Coronary artery (tissue), 2 donors: ENCODE measurements at regions not wholly inside any gene's neighbourhood (a gene's known extent, or its start where the extent isn't known, plus 50 kb on each side); places are given as distances from the start of the nearest gene placed in this dataset.

Source experiments
- DNase-seq: peaks from one replicate; pipeline ENCODE4 v3.0.0-alpha.2; 2017; ENCODE audit warnings: low spot score
- H3K27ac ChIP-seq, 2 donors: fragments of 200-600 bp; sonication (generic); one replicate each; pipeline ENCODE4 v1.5.1; 2016 to 2019
- H3K4me3 ChIP-seq: fragments of 200-600 bp; sonication (generic); 2 replicates; pipeline ENCODE4 v1.5.1; 2016; ENCODE audit warnings: mild to moderate bottlenecking, moderate library complexity
- CTCF ChIP-seq: fragments of 200-600 bp; sonication (generic); IDR thresholded peaks from one replicate; pipeline ENCODE4 v1.5.1; 2019; ENCODE audit warnings: antibody characterized with exemption

DNA sequence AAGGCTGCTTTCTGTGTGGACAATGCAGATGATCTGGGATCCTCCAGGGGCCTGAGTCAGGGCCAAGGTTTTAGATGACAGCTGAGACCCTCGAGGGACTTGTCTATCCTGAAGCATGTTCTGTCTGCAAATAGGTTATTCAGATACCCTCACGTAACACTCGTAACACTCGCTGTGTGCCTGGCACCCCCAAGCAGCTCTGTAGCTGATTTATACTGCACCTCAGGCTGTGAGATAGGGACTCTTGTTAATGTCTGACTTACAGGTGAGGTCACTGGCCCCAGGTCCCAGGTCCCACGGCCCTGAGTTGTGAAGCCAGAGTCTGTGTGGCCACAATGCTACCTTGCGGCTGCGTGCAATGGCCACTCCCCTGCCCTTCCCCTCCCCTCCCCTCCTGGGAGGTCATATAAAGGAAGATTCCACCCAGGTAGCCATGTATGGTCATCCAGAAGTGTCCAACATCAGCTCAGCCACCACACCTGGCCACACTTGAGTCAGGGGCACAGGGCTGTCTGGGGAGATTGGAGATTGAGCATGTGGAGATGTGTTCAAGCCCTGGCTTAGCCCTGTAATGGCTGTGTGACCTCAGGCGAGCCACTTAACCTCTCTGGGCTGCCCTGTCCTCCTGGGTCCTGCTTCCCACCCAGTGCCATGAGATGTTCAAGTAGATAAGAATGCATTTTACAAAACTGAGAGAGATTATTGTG lies 687.7 kb downstream of the MATN1 start:
- H3K4me3 ChIP-seq = no peak overlapping the region
- no peak for DNase-seq
- no peak for TF ChIP-seq CTCF

DNA sequence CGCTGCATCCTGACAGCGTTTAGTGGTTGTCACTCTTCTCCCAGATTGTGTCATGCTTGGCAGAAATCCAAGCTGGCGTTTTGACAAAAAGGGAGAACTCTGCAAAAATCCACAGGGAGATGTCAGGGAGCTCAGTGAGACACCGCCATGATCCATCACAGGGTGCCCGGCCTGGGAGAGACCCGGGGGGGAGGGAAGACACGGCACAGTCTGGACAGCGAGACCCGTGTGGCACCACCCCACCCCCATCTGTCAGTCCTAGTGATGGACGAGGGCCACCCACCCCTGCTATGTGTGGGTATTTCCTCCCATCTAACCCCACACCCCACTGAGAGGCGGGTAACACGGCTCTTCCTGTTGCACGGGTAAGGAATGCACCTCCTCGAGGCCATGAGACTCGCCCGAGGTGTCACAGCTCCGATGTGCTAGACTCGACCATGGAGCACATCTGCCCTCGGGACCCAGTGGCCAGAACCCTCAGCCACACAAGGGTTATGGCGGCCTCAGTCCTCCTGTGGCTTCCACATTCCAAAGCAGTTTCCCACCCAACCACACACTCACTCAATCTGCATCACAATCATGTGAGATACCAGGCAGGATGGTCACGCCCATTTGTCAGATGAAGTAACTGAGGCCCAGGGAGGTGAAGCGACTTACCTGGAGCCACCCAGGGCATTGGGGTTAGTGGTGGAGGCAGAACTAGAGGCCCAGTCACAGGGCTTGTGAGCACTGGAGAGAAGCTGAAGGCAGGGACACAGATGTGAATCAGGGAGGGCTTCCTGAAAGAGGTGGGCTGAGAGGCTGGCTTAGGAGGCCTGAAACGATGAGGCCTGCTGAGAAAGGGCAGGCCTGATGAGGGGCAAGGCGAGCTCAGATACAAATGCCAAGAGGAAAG lies 688.5 kb downstream of the MATN1 start:
- Histone ChIP-seq H3K27ac (no peak overlapping the region), H3K4me3 (no peak overlapping the region)
- no peak for DNase-seq
- TF ChIP-seq CTCF = no peak

More for the DNA sequence above, 687.7 kb downstream of the MATN1 start:
- H3K27ac ChIP-seq = no peak overlapping the region

- TF ChIP-seq CTCF = no peak
- H3K4me3 ChIP-seq = no peak overlapping the region
- no peak for DNase-seq
- no peak overlapping the region for H3K27ac ChIP-seq
These were observed 689.2 kb downstream of the MATN1 start for GRCh38 chr1:30034105-30034626.

DNA sequence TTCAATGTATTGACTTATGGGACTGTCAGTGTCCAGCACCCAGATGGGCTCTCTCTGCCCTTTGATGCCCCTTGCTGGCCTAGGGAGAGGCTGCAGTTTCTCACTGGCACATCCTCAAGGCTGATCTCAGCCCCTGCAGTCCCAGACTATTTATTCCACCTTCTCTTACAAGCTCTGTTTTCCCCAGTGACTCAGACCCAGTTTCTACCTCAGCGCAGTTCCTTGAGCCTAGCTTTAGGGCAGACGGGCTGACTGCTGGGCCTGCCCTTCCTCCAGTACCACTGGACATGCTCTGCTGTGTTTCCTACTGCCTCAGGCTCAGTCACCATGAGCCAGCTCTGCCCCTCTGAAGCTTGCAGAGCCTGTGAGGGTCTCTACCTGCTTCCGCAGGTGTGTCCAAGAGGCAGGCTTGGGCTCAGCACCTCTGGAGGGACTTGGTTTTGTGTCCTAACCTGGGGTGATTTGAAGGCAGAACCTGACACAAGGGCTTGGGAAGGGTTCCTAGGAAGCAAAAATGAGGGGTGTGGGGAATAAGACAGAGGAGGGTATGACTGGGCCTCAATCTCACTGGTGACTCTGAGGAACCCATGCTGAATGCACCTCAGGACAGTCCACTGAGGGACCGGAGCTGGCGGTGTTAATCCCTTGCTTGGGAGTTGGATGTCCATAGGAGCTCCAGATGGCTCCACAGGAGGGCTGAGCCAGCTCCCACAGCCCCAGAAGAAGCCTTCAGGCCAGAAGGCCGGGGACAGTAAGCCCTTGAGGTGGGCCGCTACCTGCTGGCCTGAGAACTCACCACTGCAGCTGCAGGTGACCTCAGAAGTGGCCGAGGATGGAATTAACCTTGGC lies 689.9 kb downstream of the MATN1 start:
- DNase-seq = no peak
- no peak overlapping the region for H3K27ac ChIP-seq
- no peak for TF ChIP-seq CTCF
- H3K4me3 ChIP-seq = no peak overlapping the region

DNA sequence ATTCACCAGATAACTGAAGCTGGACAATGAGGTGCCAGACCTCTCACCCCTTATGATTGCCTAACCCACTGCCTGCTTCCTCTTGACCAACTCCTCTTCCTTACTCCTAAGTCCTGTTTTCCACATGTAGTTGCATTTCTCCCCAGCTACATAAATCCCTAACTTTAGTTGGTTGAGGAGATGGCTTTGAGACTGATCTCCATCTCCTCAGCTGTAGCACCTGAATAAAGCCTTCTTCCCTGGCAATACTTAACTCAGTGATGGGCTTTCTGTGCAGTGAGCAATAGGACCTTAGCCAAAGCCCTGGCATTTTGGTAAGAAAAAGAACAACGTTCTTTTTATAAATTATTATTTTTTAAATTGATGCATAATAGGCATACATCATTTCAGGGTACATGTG lies 691.1 kb downstream of the MATN1 start:
- no peak for TF ChIP-seq CTCF
- Histone ChIP-seq H3K27ac (no peak overlapping the region), H3K4me3 (no peak overlapping the region)
- no peak for DNase-seq

GRCh38 chr1:30029677-30030076 lies 693.7 kb downstream of the MATN1 start:
- TF ChIP-seq CTCF = no peak
- no peak for DNase-seq
- H3K4me3 ChIP-seq = no peak overlapping the region
- no peak overlapping the region for H3K27ac ChIP-seq
